ENCODE measurements at regions not wholly inside any gene's neighbourhood (a gene's known extent, or its start where the extent isn't known, plus 50 kb on each side); places are given as distances from the start of the nearest gene placed in this dataset.

DNA sequence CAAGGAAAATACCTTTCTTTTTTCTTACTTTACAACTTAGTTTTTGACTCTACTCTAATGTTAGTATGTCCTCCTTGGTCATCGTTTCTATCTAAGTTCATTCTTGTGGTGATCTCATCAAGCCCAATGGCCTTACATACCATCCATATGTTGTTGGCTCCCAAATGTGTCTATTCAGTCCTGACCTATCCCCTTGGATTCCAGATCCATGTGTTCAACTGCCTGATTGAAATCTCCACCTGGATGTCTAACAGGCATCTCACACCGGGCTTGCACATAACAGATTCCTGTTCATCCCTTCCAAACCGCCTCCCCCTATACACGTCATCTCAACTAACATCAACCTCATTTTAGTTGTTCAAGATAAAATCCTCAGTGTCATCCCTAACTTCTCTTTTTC, 382.6 kb downstream of the SOX2 start:
- TF ChIP-seq, protein P1, sequence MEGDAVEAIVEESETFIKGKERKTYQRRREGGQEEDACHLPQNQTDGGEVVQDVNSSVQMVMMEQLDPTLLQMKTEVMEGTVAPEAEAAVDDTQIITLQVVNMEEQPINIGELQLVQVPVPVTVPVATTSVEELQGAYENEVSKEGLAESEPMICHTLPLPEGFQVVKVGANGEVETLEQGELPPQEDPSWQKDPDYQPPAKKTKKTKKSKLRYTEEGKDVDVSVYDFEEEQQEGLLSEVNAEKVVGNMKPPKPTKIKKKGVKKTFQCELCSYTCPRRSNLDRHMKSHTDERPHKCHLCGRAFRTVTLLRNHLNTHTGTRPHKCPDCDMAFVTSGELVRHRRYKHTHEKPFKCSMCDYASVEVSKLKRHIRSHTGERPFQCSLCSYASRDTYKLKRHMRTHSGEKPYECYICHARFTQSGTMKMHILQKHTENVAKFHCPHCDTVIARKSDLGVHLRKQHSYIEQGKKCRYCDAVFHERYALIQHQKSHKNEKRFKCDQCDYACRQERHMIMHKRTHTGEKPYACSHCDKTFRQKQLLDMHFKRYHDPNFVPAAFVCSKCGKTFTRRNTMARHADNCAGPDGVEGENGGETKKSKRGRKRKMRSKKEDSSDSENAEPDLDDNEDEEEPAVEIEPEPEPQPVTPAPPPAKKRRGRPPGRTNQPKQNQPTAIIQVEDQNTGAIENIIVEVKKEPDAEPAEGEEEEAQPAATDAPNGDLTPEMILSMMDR (conservative IDR thresholded peaks at IDR 0.05; ENCODE audit: low read depth, low read length): no peak
- TF ChIP-seq EZH2 (IDR thresholded peaks at IDR 0.05; ENCODE audit: borderline replicate concordance, low read depth, low read length, poor library complexity, severe bottlenecking): no peak
